HepG2 (cell line): ENCODE measurements at regions not wholly inside any gene's neighbourhood (a gene's known extent, or its start where the extent isn't known, plus 50 kb on each side); places are given as distances from the start of the nearest gene placed in this dataset.

Source experiments
- ATAC-seq: fragments of 200-7000 bp; cut with Tn5 transposase; 3 replicates; pipeline ENCODE4 v1.9.1; 2020; ENCODE audit warnings: mild to moderate bottlenecking, moderate library complexity
- BruUV-seq: library from RNA; stranded (reverse); fragments of 400-500 nt; replicated peaks from 2 replicates; lab custom pipeline; 2021; lab: Mats Ljungman, UMichigan
- CTCF ChIA-PET: fragments of 300-600 bp; formaldehyde crosslinking; extraction: SDS; loops from one replicate; lab custom pipeline; 2021; ENCODE audit warnings: low total read pairs, inconsistent platforms, low intra/inter-chr PET ratio; lab: Yijun Ruan, JAX
- POLR2A ChIA-PET: fragments of 350-600 bp; sonication (Branson Sonifier 250); formaldehyde crosslinking; loops from one replicate; lab custom pipeline; 2020; ENCODE audit warnings: antibody characterized with exemption, inconsistent platforms; lab: Yijun Ruan, JAX
- DNase-seq: peaks from one replicate; pipeline ENCODE4 v3.0.0-alpha.2; 2015; ENCODE audit warnings: low spot score
- FAIRE-seq: peaks from 3 replicates; lab custom pipeline; 2011; peaks lifted over from hg19 to GRCh38; lab: Jason Lieb, UNC
- H2AFZ ChIP-seq: one replicate; pipeline ENCODE4 v1.6.1; 2011; ENCODE audit warnings: low read length, inconsistent platforms
- H3K27ac ChIP-seq: fragments of 300-600 bp; 3 replicates; pipeline ENCODE4 v1.8.0; 2011; ENCODE audit warnings: mixed run types, mild to moderate bottlenecking, mixed read lengths, low read length, inconsistent platforms; ENCODE audit not compliant: insufficient read depth; ENCODE audit errors: extremely low read length
- H3K27me3 ChIP-seq, 2 experiments: fragments of 200-600 bp in 1 of 2; 2 replicates in 1 of 2; 3 replicates in 1 of 2; pipeline versions ENCODE4 v1.6.0 to v1.8.0; 2011; ENCODE audit warnings: low read length in 2 of 2, mild to moderate bottlenecking in 2 of 2, moderate library complexity in 2 of 2, inconsistent platforms in 1 of 2; ENCODE audit not compliant: insufficient read depth in 2 of 2, control insufficient read depth in 1 of 2
- H3K36me3 ChIP-seq, 2 experiments: fragments of 200-600 bp in 1 of 2; replicated peaks in 1 of 2; 2 replicates in 1 of 2; 3 replicates in 1 of 2; pipeline versions ENCODE4 v1.5.1 to v1.8.0; 2011; ENCODE audit warnings: low read length in 2 of 2, inconsistent platforms in 1 of 2; ENCODE audit not compliant: insufficient read depth in 2 of 2, control insufficient read depth in 1 of 2
- H3K4me1 ChIP-seq: 2 replicates; pipeline ENCODE4 v1.5.1; 2012; ENCODE audit warnings: low read length, inconsistent platforms; ENCODE audit not compliant: insufficient read depth
- H3K4me2 ChIP-seq: 2 replicates; pipeline ENCODE4 v1.6.0; 2011; ENCODE audit warnings: low read depth, low read length, inconsistent platforms
- H3K4me3 ChIP-seq, 3 experiments: fragments of 200-600 bp in 1 of 3; sonication (generic), shearing (Covaris generic) in 1 of 3; replicated peaks in 1 of 3; 2 replicates each; pipeline ENCODE4 v1.5.1; 2011 to 2016; ENCODE audit warnings: low read length in 3 of 3, inconsistent platforms in 2 of 3, low read depth in 2 of 3, mild to moderate bottlenecking in 2 of 3, control low read depth in 1 of 3, mixed read lengths in 1 of 3; ENCODE audit not compliant: insufficient read depth in 1 of 3
- H3K79me2 ChIP-seq: one replicate; pipeline ENCODE4 v1.6.1; 2011; ENCODE audit warnings: low read length, inconsistent platforms; ENCODE audit not compliant: insufficient read depth
- H3K9ac ChIP-seq: 2 replicates; pipeline ENCODE4 v1.6.0; 2011; ENCODE audit warnings: mild to moderate bottlenecking, low read depth, low read length, inconsistent platforms; ENCODE audit not compliant: insufficient read depth
- H3K9me3 ChIP-seq: 2 replicates; pipeline ENCODE4 v1.5.1; 2012; ENCODE audit warnings: mild to moderate bottlenecking, low read length
- H4K20me1 ChIP-seq: 2 replicates; pipeline ENCODE4 v1.6.0; 2011; ENCODE audit warnings: inconsistent platforms, mild to moderate bottlenecking, low read length, moderate library complexity; ENCODE audit not compliant: insufficient read depth
- FUBP1 ChIP-seq: sonication (generic); formaldehyde crosslinking; IDR thresholded peaks from 2 replicates; pipeline ENCODE4 v1.5.1; 2020; ENCODE audit warnings: missing genetic modification reagents, mild to moderate bottlenecking, borderline replicate concordance
- HOXA5 ChIP-seq: sonication (generic); formaldehyde crosslinking; IDR thresholded peaks from 2 replicates; pipeline ENCODE4 v1.4.0; 2020; ENCODE audit warnings: missing genetic modification reagents
- SP1 ChIP-seq, 2 experiments: fragments of 450-650 bp in 1 of 2; sonication (generic) in 1 of 2; formaldehyde crosslinking in 1 of 2; IDR thresholded peaks; 2 replicates each; pipeline versions ENCODE4 v1.4.0 to v1.6.1; 2016 to 2020; ENCODE audit warnings: missing genetic modification reagents in 1 of 2
- WIZ ChIP-seq: sonication (generic); formaldehyde crosslinking; IDR thresholded peaks from 2 replicates; pipeline ENCODE4 v1.5.1; 2020; ENCODE audit warnings: mild to moderate bottlenecking, missing genetic modification reagents
- ZNF770 ChIP-seq: sonication (generic); formaldehyde crosslinking; IDR thresholded peaks from 2 replicates; pipeline ENCODE4 v1.5.0; 2020; ENCODE audit warnings: mild to moderate bottlenecking, missing genetic modification reagents
- WGBS: methylation state at CpG from one replicate; pipeline ENCODE4 v1.1.6; 2017; ENCODE audit warnings: low lambda C conversion rate; 5-methylcytosine and 5-hydroxymethylcytosine counted together
- in situ Hi-C: cut with HindIII; loops from 2 replicates; pipeline ENCODE4 v1.10.0; 2017; ENCODE audit warnings: low pct_unique_long_range_greater_than_20kb; ENCODE audit not compliant: extremely low pct_ligation_motif_present
- intact Hi-C: fragments of 100-400 bp; cut with micrococcal nuclease; formaldehyde crosslinking; loops from one replicate; pipeline ENCODE4 v1.10.0; 2022; ENCODE audit not compliant: unreplicated experiment

GRCh38 chr11:19606856-19607655 lies 105.6 kb upstream of the NAV2 start:
- Histone ChIP-seq H3K4me1 (no peaks in the 10 kb centered on the region), H3K4me3 (no peak overlapping the region), H4K20me1 (no peaks in the 10 kb centered on the region), H3K9me3 (peaks cover 5% of the 10 kb centered on the region; the same call in 1 of the 2 replicates)
- ATAC-seq: no peak
- 18% methylated on average over 4 of the region's 5 CpGs for WGBS
- no peak for TF ChIP-seq ZNF770 (CRISPR knock-in tag)
- TF ChIP-seq, all 625 proteins: peak for 0
- no peak for DNase-seq
- Histone ChIP-seq H3K9ac (no peak overlapping the region), H3K27ac (no peak overlapping the region), H3K4me2 (no peak overlapping the region), H2AFZ (no peak overlapping the region), H3K79me2 (no peaks in the 10 kb centered on the region), H3K27me3 (no peaks in the 10 kb centered on the region), H3K36me3 (no peaks in the 10 kb centered on the region)
- intact Hi-C loops (no loop called here), in situ Hi-C loops (no loop called here)
- ChIA-PET POLR2A (no interaction called here), CTCF (no interaction called here)
- no peak for FAIRE-seq
- BruUV-seq: no TSS peak

GRCh38 chr11:19605520-19606371 lies 106.9 kb upstream of the NAV2 start:
- CTCF ChIA-PET: no interaction called here
- WGBS: 20% methylated on average over 7 of the region's 8 CpGs
- no TSS peak for BruUV-seq
- FAIRE-seq: no peak
- H3K36me3 ChIP-seq: no peaks in the 10 kb centered on the region
- H3K4me3 ChIP-seq: no peak overlapping the region
- H3K4me1 ChIP-seq: no peaks in the 10 kb centered on the region
- no peak overlapping the region for H3K27ac ChIP-seq
- H2AFZ ChIP-seq: no peak overlapping the region
- H3K9me3 ChIP-seq: no peaks in the 10 kb centered on the region
- POLR2A ChIA-PET: no interaction called here
- TF ChIP-seq HOXA5 (CRISPR knock-in tag) (no peak), SP1 (IDR thresholded peaks at IDR 0.05) (no peak), SP1 (CRISPR knock-in tag; IDR thresholded peaks at IDR 0.05) (no peak), WIZ (CRISPR knock-in tag) (no peak), FUBP1 (CRISPR knock-in tag) (no peak)
- no peak overlapping the region for H3K9ac ChIP-seq
- no peak overlapping the region for H3K4me2 ChIP-seq
- no peak for ATAC-seq
- DNase-seq: no peak
- H3K27me3 ChIP-seq: no peaks in the 10 kb centered on the region; a peak in 1 of 5 replicates
- intact Hi-C loops (no loop called here), in situ Hi-C loops (no loop called here)
- H3K79me2 ChIP-seq: no peaks in the 10 kb centered on the region
- H4K20me1 ChIP-seq: no peaks in the 10 kb centered on the region
